Astrocyte (in vitro differentiated cells and primary cell): ENCODE measurements at regions not wholly inside any gene's neighbourhood (a gene's known extent, or its start where the extent isn't known, plus 50 kb on each side); places are given as distances from the start of the nearest gene placed in this dataset.
"Not testable (repeated sequence)": the region's sequence is repeated elsewhere in the genome, so short reads cannot be mapped to it uniquely, and the experiment has no call there.

Source experiments
- DNase-seq: peaks from one replicate; pipeline ENCODE4 v3.0.0-alpha.2; 2010; ENCODE audit warnings: low read depth
- FAIRE-seq: peaks from 2 replicates; lab custom pipeline; 2011; peaks lifted over from hg19 to GRCh38; lab: Jason Lieb, UNC
- H2AFZ ChIP-seq: 2 replicates; pipeline ENCODE4 v1.6.0; 2012; ENCODE audit warnings: low read depth, low read length, inconsistent platforms
- H3K27ac ChIP-seq: 2 replicates; pipeline ENCODE4 v1.5.1; 2011; ENCODE audit warnings: low read depth, low read length, inconsistent platforms
- H3K27me3 ChIP-seq: 2 replicates; pipeline ENCODE4 v1.6.0; 2011; ENCODE audit warnings: low read length, inconsistent platforms; ENCODE audit not compliant: insufficient read depth
- H3K36me3 ChIP-seq: 2 replicates; pipeline ENCODE4 v1.5.1; 2011; ENCODE audit warnings: low read length, inconsistent platforms; ENCODE audit not compliant: insufficient read depth
- H3K4me1 ChIP-seq: 2 replicates; pipeline ENCODE4 v1.5.1; 2011; ENCODE audit warnings: low read length, inconsistent platforms; ENCODE audit not compliant: insufficient read depth
- H3K4me2 ChIP-seq: 2 replicates; pipeline ENCODE4 v1.6.0; 2012; ENCODE audit warnings: low read length, inconsistent platforms
- H3K4me3 ChIP-seq: 2 replicates; pipeline ENCODE4 v1.5.1; 2011; ENCODE audit warnings: low read depth, mild to moderate bottlenecking, low read length, inconsistent platforms; ENCODE audit not compliant: insufficient read depth
- H3K79me2 ChIP-seq: 2 replicates; pipeline ENCODE4 v1.6.0; 2012; ENCODE audit warnings: mild to moderate bottlenecking, low read length, inconsistent platforms; ENCODE audit not compliant: insufficient read depth
- H3K9ac ChIP-seq: 2 replicates; pipeline ENCODE4 v1.6.0; 2012; ENCODE audit warnings: mild to moderate bottlenecking, low read length, inconsistent platforms
- H3K9me3 ChIP-seq: 2 replicates; pipeline ENCODE4 v1.5.1; 2012; ENCODE audit warnings: low read depth, mild to moderate bottlenecking, low read length, inconsistent platforms; ENCODE audit not compliant: insufficient read depth
- H4K20me1 ChIP-seq: 2 replicates; pipeline ENCODE4 v1.6.0; 2012; ENCODE audit warnings: low read length, inconsistent platforms; ENCODE audit not compliant: insufficient read depth
- H3K27ac Mint-ChIP-seq: one replicate; pipeline ENCODE4 v1.8.0; 2021; ENCODE audit warnings: mild to moderate bottlenecking, mixed read lengths; ENCODE audit not compliant: unreplicated experiment
- H3K27me3 Mint-ChIP-seq: one replicate; pipeline ENCODE4 v1.8.0; 2021; ENCODE audit warnings: low read depth, mixed read lengths; ENCODE audit not compliant: unreplicated experiment
- H3K36me3 Mint-ChIP-seq: one replicate; pipeline ENCODE4 v1.8.0; 2021; ENCODE audit warnings: low read depth, mixed read lengths; ENCODE audit not compliant: unreplicated experiment
- H3K4me1 Mint-ChIP-seq: one replicate; pipeline ENCODE4 v1.8.0; 2021; ENCODE audit warnings: low read depth, mixed read lengths; ENCODE audit not compliant: unreplicated experiment
- H3K4me3 Mint-ChIP-seq: one replicate; pipeline ENCODE4 v1.8.0; 2021; ENCODE audit warnings: mild to moderate bottlenecking, moderate library complexity, mixed read lengths; ENCODE audit not compliant: unreplicated experiment
- H3K9me3 Mint-ChIP-seq: one replicate; pipeline ENCODE4 v1.8.0; 2021; ENCODE audit warnings: mild to moderate bottlenecking, mixed read lengths; ENCODE audit not compliant: unreplicated experiment
- CTCF ChIP-seq: IDR thresholded peaks from 2 replicates; pipeline ENCODE4 v1.5.1; 2011; ENCODE audit warnings: low read depth, mild to moderate bottlenecking, inconsistent platforms, low read length, moderate library complexity; ENCODE audit not compliant: insufficient read depth
- EZH2 ChIP-seq: IDR thresholded peaks from 2 replicates; pipeline ENCODE4 v1.6.1; 2012; ENCODE audit warnings: mild to moderate bottlenecking, low read length, inconsistent platforms; ENCODE audit not compliant: insufficient read depth

DNA sequence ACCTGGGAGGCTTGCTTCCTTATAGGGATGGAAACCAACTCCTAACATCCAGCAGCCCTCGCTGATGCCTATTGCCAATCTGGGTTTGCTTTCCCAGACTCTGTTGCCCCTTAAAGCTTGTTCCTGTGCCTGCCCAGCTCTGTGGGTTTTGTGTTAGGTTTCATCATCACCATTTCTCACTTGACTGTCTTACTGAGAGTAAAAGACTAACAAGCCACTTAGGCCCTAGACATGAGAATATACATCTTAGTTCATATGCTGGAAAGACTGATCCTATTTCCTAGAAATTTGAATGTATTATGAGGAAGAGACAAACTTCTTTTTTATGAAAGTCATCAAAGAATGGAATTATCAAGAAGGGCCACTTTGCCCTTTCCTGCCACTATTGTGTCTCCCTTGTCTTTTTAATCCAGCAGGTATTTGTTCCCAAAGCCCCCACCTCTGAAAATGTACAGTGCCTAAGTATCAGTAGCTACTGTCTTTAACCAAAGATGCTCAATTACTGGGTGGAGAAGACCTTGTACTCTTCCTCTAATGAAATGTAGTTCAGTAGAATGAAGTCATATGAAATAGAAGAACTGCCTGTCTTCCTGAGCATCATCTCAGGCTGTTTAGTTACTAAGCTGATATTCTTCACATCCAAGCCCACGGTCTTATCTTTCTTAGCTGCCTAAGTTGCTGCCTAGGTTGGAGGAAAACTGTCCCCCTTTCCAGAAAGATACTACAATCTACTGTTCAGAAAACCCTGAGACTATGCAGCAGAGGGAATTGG, 59.8 kb upstream of the ZPLD1 start:
- Mint-ChIP-seq H3K27me3 (no peaks in the 10 kb centered on the region), H3K9me3 (no peaks in the 10 kb centered on the region)

GRCh38 chr3:102378216-102378615, 56.6 kb upstream of the ZPLD1 start:
- FAIRE-seq (no peak), DNase-seq (no peak)
- H3K79me2 ChIP-seq = no peaks in the 10 kb centered on the region
- no peak overlapping the region for H3K4me3 Mint-ChIP-seq
- H4K20me1 ChIP-seq = no peaks in the 10 kb centered on the region
- H3K36me3 ChIP-seq = no peaks in the 10 kb centered on the region
- no peak overlapping the region for H3K9ac ChIP-seq
- TF ChIP-seq EZH2 = no peak
- TF ChIP-seq CTCF = no peak
- no peaks in the 10 kb centered on the region for H3K27me3 Mint-ChIP-seq
- no peaks in the 10 kb centered on the region for H3K9me3 ChIP-seq
- no peak overlapping the region for H3K4me3 ChIP-seq
- H3K27me3 ChIP-seq = no peaks in the 10 kb centered on the region
- H3K36me3 Mint-ChIP-seq = no peaks in the 10 kb centered on the region
- H3K27ac Mint-ChIP-seq = no peak overlapping the region
- no peak overlapping the region for H3K27ac ChIP-seq
- H2AFZ ChIP-seq = no peak overlapping the region
- H3K4me1 Mint-ChIP-seq = no peaks in the 10 kb centered on the region
- no peaks in the 10 kb centered on the region for H3K4me1 ChIP-seq
- H3K4me2 ChIP-seq = no peak overlapping the region
- no peaks in the 10 kb centered on the region for H3K9me3 Mint-ChIP-seq

More for the DNA sequence above, 59.8 kb upstream of the ZPLD1 start:
- Histone ChIP-seq H3K4me2 (no peak overlapping the region), H3K4me3 (no peak overlapping the region), H3K9ac (no peak overlapping the region), H2AFZ (no peak overlapping the region), H3K79me2 (no peaks in the 10 kb centered on the region), H3K36me3 (no peaks in the 10 kb centered on the region), H3K4me1 (no peaks in the 10 kb centered on the region), H3K27ac (no peak overlapping the region), H3K9me3 (no peaks in the 10 kb centered on the region), H3K27me3 (no peaks in the 10 kb centered on the region), H4K20me1 (no peaks in the 10 kb centered on the region)
- H3K4me3 Mint-ChIP-seq = no peak overlapping the region
- DNase-seq (no peak), FAIRE-seq (no peak)
- TF ChIP-seq CTCF = no peak
- TF ChIP-seq EZH2 = no peak
- H3K36me3 Mint-ChIP-seq = no peaks in the 10 kb centered on the region
- H3K4me1 Mint-ChIP-seq = no peaks in the 10 kb centered on the region
- H3K27ac Mint-ChIP-seq = no peak overlapping the region

- not testable (repeated sequence) for H4K20me1 ChIP-seq, H3K4me3 ChIP-seq, H3K36me3 Mint-ChIP-seq, H3K4me3 Mint-ChIP-seq, H3K27ac ChIP-seq, H3K4me1 ChIP-seq, H3K79me2 ChIP-seq, H3K9me3 Mint-ChIP-seq, FAIRE-seq, H3K27me3 ChIP-seq, H3K27ac Mint-ChIP-seq, H3K27me3 Mint-ChIP-seq, H3K9ac ChIP-seq, H3K36me3 ChIP-seq, H2AFZ ChIP-seq, H3K4me1 Mint-ChIP-seq, DNase-seq, H3K4me2 ChIP-seq, H3K9me3 ChIP-seq
Measured at GRCh38 chr3:102382201-102382600, 52.6 kb upstream of the ZPLD1 start.
